DND-41 (cell line): ENCODE measurements at regions not wholly inside any gene's neighbourhood (a gene's known extent, or its start where the extent isn't known, plus 50 kb on each side); places are given as distances from the start of the nearest gene placed in this dataset.

ENCODE experiments used
- ATAC-seq: fragments of 200-7000 bp; cut with Tn5 transposase; 3 replicates; pipeline ENCODE4 v1.9.1; 2021; ENCODE audit warnings: low read depth; ENCODE audit not compliant: insufficient read depth
- DNase-seq: peaks from one replicate; pipeline ENCODE4 v3.0.0-alpha.2; 2020
- H2AFZ ChIP-seq: 2 replicates; pipeline ENCODE4 v1.6.0; 2012; ENCODE audit warnings: low read depth, low read length
- H3K27ac ChIP-seq: 2 replicates; pipeline ENCODE4 v1.5.1; 2012; ENCODE audit warnings: low read length, inconsistent platforms
- H3K27me3 ChIP-seq: fragments of 200-600 bp; sonication (generic); 2 replicates; pipeline ENCODE4 v1.6.0; 2012; ENCODE audit warnings: low read length, mild to moderate bottlenecking, inconsistent platforms; ENCODE audit not compliant: insufficient read depth, poor library complexity
- H3K36me3 ChIP-seq: 2 replicates; pipeline ENCODE4 v1.5.1; 2012; ENCODE audit warnings: low read length, inconsistent platforms; ENCODE audit not compliant: insufficient read depth
- H3K4me1 ChIP-seq: 2 replicates; pipeline ENCODE4 v1.5.1; 2012; ENCODE audit warnings: mild to moderate bottlenecking, low read length; ENCODE audit not compliant: insufficient read depth
- H3K4me2 ChIP-seq: 2 replicates; pipeline ENCODE4 v1.6.0; 2012; ENCODE audit warnings: mild to moderate bottlenecking, moderate library complexity, low read length, inconsistent platforms; ENCODE audit not compliant: insufficient read depth
- H3K4me3 ChIP-seq, 2 experiments: fragments of 200-600 bp in 1 of 2; shearing (Covaris generic) in 1 of 2; 2 replicates each; pipeline ENCODE4 v1.5.1; 2012 to 2016; ENCODE audit warnings: inconsistent platforms in 2 of 2, low read length in 2 of 2, mild to moderate bottlenecking in 2 of 2, low read depth in 1 of 2, moderate library complexity in 1 of 2
- H3K79me2 ChIP-seq: 2 replicates; pipeline ENCODE4 v1.6.0; 2012; ENCODE audit warnings: low read length, inconsistent platforms; ENCODE audit not compliant: insufficient read depth
- H3K9ac ChIP-seq: 2 replicates; pipeline ENCODE4 v1.6.0; 2012; ENCODE audit warnings: low read depth, mild to moderate bottlenecking, inconsistent platforms, low read length, moderate library complexity
- H3K9me3 ChIP-seq: 2 replicates; pipeline ENCODE4 v1.5.1; 2012; ENCODE audit warnings: low read length, moderate library complexity, mild to moderate bottlenecking, inconsistent platforms; ENCODE audit not compliant: insufficient read depth, severe bottlenecking
- H4K20me1 ChIP-seq: 2 replicates; pipeline ENCODE4 v1.6.0; 2012; ENCODE audit warnings: low read length; ENCODE audit not compliant: insufficient read depth
- CTCF ChIP-seq: IDR thresholded peaks from 2 replicates; pipeline ENCODE4 v1.5.1; 2012; ENCODE audit warnings: borderline replicate concordance, low read length, moderate library complexity, mild to moderate bottlenecking; ENCODE audit not compliant: poor library complexity, severe bottlenecking; ENCODE audit errors: extremely low read depth
- EZH2 ChIP-seq: IDR thresholded peaks from 3 replicates; pipeline ENCODE4 v1.6.1; 2012; ENCODE audit warnings: borderline replicate concordance, low read depth, mild to moderate bottlenecking, moderate library complexity, low read length, inconsistent platforms; ENCODE audit not compliant: severe bottlenecking

GRCh38 chr10:131433568-131433967, 122.0 kb upstream of the TCERG1L start:
- H3K27me3 ChIP-seq, result no peaks in the 10 kb centered on the region
- no peak overlapping the region for H3K27ac ChIP-seq
- H3K4me2 ChIP-seq, result no peak overlapping the region
- no peaks in the 10 kb centered on the region for H3K9me3 ChIP-seq
- no peak overlapping the region for H2AFZ ChIP-seq
- no peaks in the 10 kb centered on the region for H3K79me2 ChIP-seq
- no peak for TF ChIP-seq CTCF
- TF ChIP-seq EZH2, result no peak
- no peaks in the 10 kb centered on the region for H3K4me1 ChIP-seq
- H3K9ac ChIP-seq, result no peak overlapping the region
- no peaks in the 10 kb centered on the region for H3K36me3 ChIP-seq
- H4K20me1 ChIP-seq, result peaks cover 3% of the 10 kb centered on the region; the same call in 1 of the 2 replicates
- ATAC-seq (no peak), DNase-seq (no peak)
- H3K4me3 ChIP-seq, result no peak overlapping the region

GRCh38 chr10:131435232-131435631, 123.7 kb upstream of the TCERG1L start:
- no peak overlapping the region for H3K27ac ChIP-seq
- peaks cover 3% of the 10 kb centered on the region; the same call in 1 of the 2 replicates for H4K20me1 ChIP-seq
- DNase-seq (no peak), ATAC-seq (no peak)
- no peak for TF ChIP-seq EZH2
- TF ChIP-seq CTCF, result no peak
- H3K27me3 ChIP-seq, result no peaks in the 10 kb centered on the region
- no peak overlapping the region for H3K4me3 ChIP-seq
- H3K4me1 ChIP-seq, result no peaks in the 10 kb centered on the region
- H3K36me3 ChIP-seq, result no peaks in the 10 kb centered on the region
- no peak overlapping the region for H3K4me2 ChIP-seq
- H3K9ac ChIP-seq, result no peak overlapping the region
- H3K9me3 ChIP-seq, result no peaks in the 10 kb centered on the region
- no peaks in the 10 kb centered on the region for H3K79me2 ChIP-seq
- H2AFZ ChIP-seq, result no peak overlapping the region

GRCh38 chr10:131435760-131436457, 124.4 kb upstream of the TCERG1L start:
- H3K27me3 ChIP-seq, result no peaks in the 10 kb centered on the region
- H3K36me3 ChIP-seq, result no peaks in the 10 kb centered on the region
- H3K4me2 ChIP-seq, result no peak overlapping the region
- H4K20me1 ChIP-seq, result peaks cover 3% of the 10 kb centered on the region; the same call in 1 of the 2 replicates
- no peak overlapping the region for H3K4me3 ChIP-seq
- DNase-seq, result no peak
- no peak overlapping the region for H2AFZ ChIP-seq
- no peak overlapping the region for H3K27ac ChIP-seq
- H3K9me3 ChIP-seq, result no peaks in the 10 kb centered on the region
- TF ChIP-seq CTCF, result no peak
- TF ChIP-seq EZH2, result no peak
- H3K4me1 ChIP-seq, result no peaks in the 10 kb centered on the region
- no peak overlapping the region for H3K9ac ChIP-seq
- ATAC-seq, result no peak
- H3K79me2 ChIP-seq, result no peaks in the 10 kb centered on the region

GRCh38 chr10:131436458-131436857, 124.9 kb upstream of the TCERG1L start:
- no peaks in the 10 kb centered on the region for H3K27me3 ChIP-seq
- DNase-seq (no peak), ATAC-seq (no peak)
- no peaks in the 10 kb centered on the region for H3K9me3 ChIP-seq
- H3K36me3 ChIP-seq, result no peaks in the 10 kb centered on the region
- H3K4me3 ChIP-seq, result no peak overlapping the region
- H3K9ac ChIP-seq, result no peak overlapping the region
- TF ChIP-seq CTCF (no peak), EZH2 (no peak)
- no peaks in the 10 kb centered on the region for H3K4me1 ChIP-seq
- peaks cover 3% of the 10 kb centered on the region; the same call in 1 of the 2 replicates for H4K20me1 ChIP-seq
- no peak overlapping the region for H3K27ac ChIP-seq
- H3K79me2 ChIP-seq, result no peaks in the 10 kb centered on the region
- no peak overlapping the region for H2AFZ ChIP-seq
- no peak overlapping the region for H3K4me2 ChIP-seq
